H1 (cell line): ENCODE measurements at regions not wholly inside any gene's neighbourhood (a gene's known extent, or its start where the extent isn't known, plus 50 kb on each side); places are given as distances from the start of the nearest gene placed in this dataset.

ENCODE experiments used
- BCL11A ChIP-seq, 2 experiments: IDR thresholded peaks; one replicate each; pipeline ENCODE4 v1.6.1; 2011; ENCODE audit warnings: low read depth in 2 of 2, low read length in 2 of 2, mild to moderate bottlenecking in 2 of 2
- MAX ChIP-seq: IDR thresholded peaks from 2 replicates; pipeline ENCODE4 v1.6.1; 2012; ENCODE audit warnings: inconsistent platforms
- RNF2 ChIP-seq: fragments of 200-900, 300-1000 bp; sonication (generic); IDR thresholded peaks from 2 replicates; pipeline ENCODE4 v1.7.1; 2016; ENCODE audit warnings: borderline replicate concordance, low read depth, mild to moderate bottlenecking, antibody characterized with exemption, low read length; ENCODE audit not compliant: poor library complexity, severe bottlenecking; ENCODE audit errors: missing control alignments
- TBP ChIP-seq: IDR thresholded peaks from 2 replicates; pipeline ENCODE4 v1.6.1; 2011; ENCODE audit warnings: low read depth, low read length, improper control_type of control experiment

GRCh38 chr22:49365910-49366309 is 461.8 kb downstream of the BRD1 start (continued):
- TF ChIP-seq BCL11A (IDR thresholded peaks at IDR 0.05; ENCODE audit: low read depth in 2 of 2, low read length in 2 of 2) (no peak), MAX (no peak), TBP (no peak), RNF2 (no peak)
- TF ChIP-seq, all 59 proteins: peak for 0
